Breast epithelium (tissue), 4 donors: ENCODE measurements at regions not wholly inside any gene's neighbourhood (a gene's known extent, or its start where the extent isn't known, plus 50 kb on each side); places are given as distances from the start of the nearest gene placed in this dataset.
"Not testable (repeated sequence)": the region's sequence is repeated elsewhere in the genome, so short reads cannot be mapped to it uniquely, and the experiment has no call there.

ENCODE experiments used
- DNase-seq, 2 donors: peaks; one replicate each; pipeline ENCODE4 v3.0.0-alpha.2; 2019; ENCODE audit warnings: low spot score in 2 of 2
- H3K27ac ChIP-seq, 2 donors: fragments of 200-600 bp; sonication (generic) in 1 of 2; one replicate each; pipeline ENCODE4 v1.5.1; 2016 to 2019; ENCODE audit warnings: mild to moderate bottlenecking in 1 of 2
- H3K27me3 ChIP-seq, 2 donors: fragments of 200-600 bp; sonication (generic) in 1 of 2; one replicate each; pipeline versions ENCODE4 v1.5.1 to v1.6.0; 2017 to 2019; ENCODE audit warnings: control low read depth in 1 of 2, mild to moderate bottlenecking in 1 of 2
- H3K36me3 ChIP-seq: fragments of 200-600 bp; one replicate; pipeline ENCODE4 v1.5.1; 2019
- H3K4me1 ChIP-seq, 2 donors: fragments of 200-600 bp; sonication (generic); one replicate each; pipeline ENCODE4 v1.5.1; 2016 to 2019; ENCODE audit warnings: control low read depth in 1 of 2
- H3K4me3 ChIP-seq, 3 donors: fragments of 200-600 bp; sonication (generic); 1 replicate in 2 of 3; 2 replicates in 1 of 3; pipeline ENCODE4 v1.5.1; 2016 to 2019; ENCODE audit warnings: mild to moderate bottlenecking in 3 of 3, moderate library complexity in 2 of 3
- H3K9me3 ChIP-seq, 2 donors: fragments of 200-600 bp; sonication (generic) in 1 of 2; one replicate each; pipeline ENCODE4 v1.5.1; 2016 to 2019; ENCODE audit warnings: control low read depth in 1 of 2
- POLR2A ChIP-seq: fragments of 450-650 bp; IDR thresholded peaks from one replicate; pipeline ENCODE4 v1.6.1; 2016; ENCODE audit warnings: antibody characterized with exemption, mild to moderate bottlenecking, moderate library complexity
- POLR2AphosphoS5 ChIP-seq, 3 donors: sonication (generic); formaldehyde crosslinking; IDR thresholded peaks; one replicate each; pipeline ENCODE4 v1.6.1; 2017; ENCODE audit warnings: antibody characterized with exemption in 3 of 3
- intact Hi-C: fragments of 100-400 bp; cut with DNase I; formaldehyde crosslinking; loops from one replicate; pipeline ENCODE4 v1.15.1; 2023; ENCODE audit warnings: low total_unique reads
- TF ChIP-seq, protein P1 (sequence below), 3 donors: fragments of 450-650 bp; IDR thresholded peaks; one replicate each; pipeline ENCODE4 v1.5.1; 2016 to 2017; ENCODE audit warnings: antibody characterized with exemption in 3 of 3, mild to moderate bottlenecking in 3 of 3, moderate library complexity in 3 of 3

DNA sequence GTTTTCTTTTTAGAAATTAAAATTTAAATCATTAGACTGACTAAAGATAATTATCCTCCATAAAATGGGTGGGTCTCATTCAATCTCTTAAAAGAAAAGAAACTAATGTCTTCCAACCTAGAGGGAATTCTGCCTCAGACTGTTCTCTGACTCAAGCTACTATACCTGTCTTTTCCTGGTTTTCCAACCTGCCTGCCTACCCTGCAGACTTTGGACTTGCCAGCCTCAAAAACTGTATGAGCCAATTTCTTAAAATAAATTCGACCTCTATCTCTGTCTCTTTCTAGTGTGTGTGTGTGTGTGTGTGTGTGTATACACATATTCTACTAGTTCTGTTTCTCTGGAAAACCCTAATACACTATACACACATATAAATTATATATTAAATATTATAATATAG lies 847.3 kb downstream of the PCDH17 start:
- Histone ChIP-seq H3K4me1 (no peaks in the 10 kb centered on the region), H3K27me3 (no peaks in the 10 kb centered on the region), H3K36me3 (no peaks in the 10 kb centered on the region), H3K27ac (no peak overlapping the region), H3K9me3 (no peaks in the 10 kb centered on the region), H3K4me3 (no peak overlapping the region)
- TF ChIP-seq POLR2A (no peak), POLR2AphosphoS5 (IDR thresholded peaks at IDR 0.05) (no peak)
- TF ChIP-seq, protein P1, sequence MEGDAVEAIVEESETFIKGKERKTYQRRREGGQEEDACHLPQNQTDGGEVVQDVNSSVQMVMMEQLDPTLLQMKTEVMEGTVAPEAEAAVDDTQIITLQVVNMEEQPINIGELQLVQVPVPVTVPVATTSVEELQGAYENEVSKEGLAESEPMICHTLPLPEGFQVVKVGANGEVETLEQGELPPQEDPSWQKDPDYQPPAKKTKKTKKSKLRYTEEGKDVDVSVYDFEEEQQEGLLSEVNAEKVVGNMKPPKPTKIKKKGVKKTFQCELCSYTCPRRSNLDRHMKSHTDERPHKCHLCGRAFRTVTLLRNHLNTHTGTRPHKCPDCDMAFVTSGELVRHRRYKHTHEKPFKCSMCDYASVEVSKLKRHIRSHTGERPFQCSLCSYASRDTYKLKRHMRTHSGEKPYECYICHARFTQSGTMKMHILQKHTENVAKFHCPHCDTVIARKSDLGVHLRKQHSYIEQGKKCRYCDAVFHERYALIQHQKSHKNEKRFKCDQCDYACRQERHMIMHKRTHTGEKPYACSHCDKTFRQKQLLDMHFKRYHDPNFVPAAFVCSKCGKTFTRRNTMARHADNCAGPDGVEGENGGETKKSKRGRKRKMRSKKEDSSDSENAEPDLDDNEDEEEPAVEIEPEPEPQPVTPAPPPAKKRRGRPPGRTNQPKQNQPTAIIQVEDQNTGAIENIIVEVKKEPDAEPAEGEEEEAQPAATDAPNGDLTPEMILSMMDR (IDR thresholded peaks at IDR 0.05): no peak
- intact Hi-C loops: no loop called here
- no peak for DNase-seq

DNA sequence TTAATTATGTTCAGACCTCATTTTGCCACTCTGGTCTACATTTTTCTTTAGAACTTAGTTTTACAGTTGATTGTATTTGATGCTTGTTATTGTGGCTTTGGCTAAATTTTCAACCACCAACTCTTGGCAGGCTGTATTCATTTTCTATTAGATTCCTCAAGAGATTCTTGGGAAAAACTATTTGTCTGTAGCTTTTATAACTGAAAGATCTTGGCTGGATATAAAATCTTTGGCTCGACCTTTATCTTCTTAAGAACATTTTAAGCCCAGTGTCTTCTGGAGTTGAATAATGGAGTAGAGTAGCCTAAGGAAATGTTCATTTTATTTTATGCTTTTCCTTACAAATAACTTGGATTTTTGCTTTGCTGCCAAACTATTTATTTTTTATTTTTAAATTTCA lies 848.5 kb downstream of the PCDH17 start:
- no peak for DNase-seq
- intact Hi-C loops: no loop called here
- no peak overlapping the region for H3K4me3 ChIP-seq
- H3K27me3 ChIP-seq: no peaks in the 10 kb centered on the region
- TF ChIP-seq POLR2AphosphoS5 (IDR thresholded peaks at IDR 0.05): no peak
- no peak for TF ChIP-seq POLR2A
- TF ChIP-seq, protein P1 (IDR thresholded peaks at IDR 0.05): no peak
- H3K36me3 ChIP-seq: no peaks in the 10 kb centered on the region
- H3K27ac ChIP-seq: no peak overlapping the region
- no peaks in the 10 kb centered on the region for H3K9me3 ChIP-seq
- no peaks in the 10 kb centered on the region for H3K4me1 ChIP-seq

DNA sequence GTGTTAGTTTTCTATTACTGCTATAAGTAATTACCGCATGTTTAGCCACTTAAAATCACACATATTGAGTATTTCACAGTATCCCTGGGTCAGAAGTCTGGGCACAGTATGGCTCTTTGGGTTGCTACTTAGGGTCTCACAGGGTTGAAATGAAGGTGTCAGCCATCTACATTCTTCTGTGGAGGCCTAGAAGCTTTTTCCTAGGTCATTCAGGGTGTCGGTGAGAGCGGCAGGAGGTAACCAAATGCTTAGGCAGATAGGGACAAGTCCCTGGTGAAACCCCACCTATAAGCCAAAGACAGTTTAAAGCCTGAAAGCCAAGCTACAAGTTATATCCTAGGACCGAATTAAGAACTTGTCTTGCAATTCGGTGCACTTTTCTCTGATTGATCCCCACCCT lies 856.7 kb downstream of the PCDH17 start:
- no peaks in the 10 kb centered on the region for H3K9me3 ChIP-seq
- no peaks in the 10 kb centered on the region for H3K36me3 ChIP-seq
- no peak overlapping the region for H3K27ac ChIP-seq
- no peaks in the 10 kb centered on the region for H3K27me3 ChIP-seq
- no peaks in the 10 kb centered on the region for H3K4me1 ChIP-seq
- no peak for DNase-seq
- TF ChIP-seq, protein P1 (IDR thresholded peaks at IDR 0.05): no peak
- TF ChIP-seq POLR2A (no peak), POLR2AphosphoS5 (IDR thresholded peaks at IDR 0.05) (no peak)
- H3K4me3 ChIP-seq: no peak overlapping the region
- intact Hi-C loops: no loop called here

DNA sequence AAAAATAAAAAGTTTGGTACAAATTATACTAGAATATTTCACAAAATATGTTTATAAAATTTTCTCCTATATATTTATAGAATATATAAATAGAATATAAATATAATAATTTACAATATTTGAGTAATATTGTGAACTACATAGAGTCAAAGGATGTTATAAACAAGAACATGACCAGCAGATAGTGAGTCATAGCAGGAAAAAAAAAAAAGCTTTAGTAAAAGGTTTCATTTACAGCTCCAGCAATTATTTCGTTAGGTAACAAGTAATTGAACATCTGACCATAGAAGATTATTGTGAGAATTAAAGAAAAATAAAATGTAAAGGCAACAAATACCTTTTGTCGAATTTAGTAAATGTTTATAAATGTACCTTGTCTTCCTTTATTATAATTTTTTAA lies 864.1 kb downstream of the PCDH17 start:
- no peak overlapping the region for H3K27ac ChIP-seq
- intact Hi-C loops: loop anchor here (5.0 kb wide), 1 partner anchor 267 kb away; no protein-coding TSS in a partner anchor
- no peak for DNase-seq
- TF ChIP-seq, protein P1 (IDR thresholded peaks at IDR 0.05): no peak
- TF ChIP-seq POLR2AphosphoS5 (IDR thresholded peaks at IDR 0.05) (no peak), POLR2A (no peak)
- H3K36me3 ChIP-seq: no peaks in the 10 kb centered on the region
- no peaks in the 10 kb centered on the region for H3K4me1 ChIP-seq
- no peak overlapping the region for H3K4me3 ChIP-seq
- H3K9me3 ChIP-seq: no peaks in the 10 kb centered on the region
- H3K27me3 ChIP-seq: no peaks in the 10 kb centered on the region

DNA sequence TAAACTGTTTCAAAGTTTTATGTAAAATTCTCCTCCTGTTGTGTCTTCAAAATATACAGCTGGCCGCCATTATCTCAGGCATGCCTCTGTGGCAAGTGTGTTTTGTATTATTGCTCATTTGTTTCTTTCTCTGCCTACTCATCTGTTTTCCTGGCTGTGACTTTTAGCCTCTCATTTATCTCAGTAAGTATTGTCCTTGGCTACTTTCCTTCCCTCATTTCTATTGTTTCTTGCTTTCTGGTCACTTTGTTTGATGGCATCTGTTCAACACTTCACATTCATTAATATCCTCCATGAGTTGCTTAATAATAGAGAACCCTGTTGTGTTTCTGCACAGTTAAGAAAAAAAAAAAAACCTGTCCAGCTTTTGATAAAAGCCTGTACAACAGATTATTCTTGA lies 869.4 kb downstream of the PCDH17 start:
- no peaks in the 10 kb centered on the region for H3K36me3 ChIP-seq
- H3K4me3 ChIP-seq: no peak overlapping the region
- H3K27ac ChIP-seq: no peak overlapping the region
- DNase-seq: no peak
- no peaks in the 10 kb centered on the region for H3K27me3 ChIP-seq
- intact Hi-C loops: no loop called here
- no peaks in the 10 kb centered on the region for H3K4me1 ChIP-seq
- TF ChIP-seq POLR2A: no peak
- TF ChIP-seq POLR2AphosphoS5 (IDR thresholded peaks at IDR 0.05): no peak
- TF ChIP-seq, protein P1 (IDR thresholded peaks at IDR 0.05): no peak
- peaks cover 0 to 7% of the 10 kb centered on the region in 2 donors for H3K9me3 ChIP-seq

DNA sequence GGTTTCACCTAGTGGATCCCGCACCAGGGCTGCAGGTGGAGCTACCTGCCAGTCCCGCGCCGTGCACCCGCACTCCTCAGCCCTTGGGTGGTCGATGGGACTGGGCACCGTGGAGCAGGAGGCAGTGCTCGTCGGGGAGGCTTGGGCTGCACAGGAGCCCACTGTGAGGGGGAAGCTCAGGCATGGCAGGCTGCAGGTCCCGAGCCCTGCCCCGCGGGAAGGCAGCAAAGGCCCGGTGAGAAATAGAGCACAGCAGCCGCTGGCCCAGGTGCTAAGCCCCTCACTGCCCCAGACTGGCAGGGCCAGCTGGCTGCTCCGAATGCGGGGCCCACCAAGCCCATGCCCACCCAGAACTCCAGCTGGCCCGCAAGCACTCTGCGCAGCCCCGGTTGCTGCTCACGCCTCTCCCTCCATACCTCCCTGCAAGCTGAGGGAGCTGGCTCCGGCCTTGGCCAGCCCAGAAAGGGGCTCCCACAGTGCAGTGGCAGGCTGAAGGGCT lies 872.7 kb downstream of the PCDH17 start:
- H3K27ac ChIP-seq, H3K9me3 ChIP-seq, H3K36me3 ChIP-seq, H3K4me1 ChIP-seq, intact Hi-C loops, H3K27me3 ChIP-seq, DNase-seq, H3K4me3 ChIP-seq: not testable (repeated sequence)

DNA sequence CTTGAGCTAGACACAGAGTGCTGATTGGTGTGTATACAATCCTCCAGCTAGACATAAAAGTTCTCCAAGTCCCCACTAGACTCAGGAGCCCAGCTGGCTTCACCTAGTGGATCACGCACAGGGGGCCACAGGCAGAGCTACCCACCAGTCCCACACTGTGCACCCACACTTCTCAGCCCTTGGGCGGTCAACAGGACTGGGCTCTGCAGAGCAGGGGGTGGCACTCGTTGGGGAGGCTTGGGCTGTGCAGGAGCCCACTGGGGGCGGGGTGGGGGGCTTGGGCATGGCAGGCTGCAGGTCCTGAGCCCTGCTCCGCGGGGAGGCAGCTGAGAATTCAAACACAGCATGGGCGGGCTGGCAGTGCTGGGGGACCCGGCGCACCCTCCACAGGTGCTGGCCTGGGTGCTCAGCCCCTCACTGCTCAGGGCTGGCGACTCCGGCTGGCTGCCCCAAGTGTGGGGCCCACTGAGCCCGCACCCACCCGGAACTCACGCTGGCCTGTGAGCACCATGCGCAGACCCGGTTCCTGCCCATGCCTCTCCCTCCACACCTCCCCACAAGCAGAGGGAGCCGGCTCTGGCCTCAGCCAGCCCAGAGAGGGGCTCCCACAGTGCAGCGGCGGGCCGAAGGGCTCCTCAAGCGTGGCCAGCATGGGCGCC lies 873.8 kb downstream of the PCDH17 start:
- H3K36me3 ChIP-seq, H3K9me3 ChIP-seq, H3K4me1 ChIP-seq, intact Hi-C loops, H3K27ac ChIP-seq, H3K27me3 ChIP-seq, H3K4me3 ChIP-seq, DNase-seq: not testable (repeated sequence)
